Globus pallidus (tissue), 1 donor: ENCODE measurements at regions not wholly inside any gene's neighbourhood (a gene's known extent, or its start where the extent isn't known, plus 50 kb on each side); places are given as distances from the start of the nearest gene placed in this dataset.
"Not testable (repeated sequence)": the region's sequence is repeated elsewhere in the genome, so short reads cannot be mapped to it uniquely, and the experiment has no call there.

ENCODE experiments used
- DNase-seq: peaks from one replicate; pipeline ENCODE4 v3.0.0-alpha.2; 2015; ENCODE audit warnings: low spot score

- no peak for DNase-seq
These were observed 118.5 kb upstream of the NKX1-1 start for GRCh38 chr4:1524761-1525160.

GRCh38 chr4:1523907-1524636 lies 117.8 kb upstream of the NKX1-1 start:
- no peak for DNase-seq

GRCh38 chr4:1523506-1523905 lies 117.3 kb upstream of the NKX1-1 start:
- no peak for DNase-seq

GRCh38 chr4:1523033-1523432 lies 116.8 kb upstream of the NKX1-1 start:
- no peak for DNase-seq

- DNase-seq: no peak
These were observed 116.4 kb upstream of the NKX1-1 start for GRCh38 chr4:1522606-1523005.

GRCh38 chr4:1521821-1522361 lies 115.6 kb upstream of the NKX1-1 start:
- no peak for DNase-seq

GRCh38 chr4:1520795-1521576 lies 114.7 kb upstream of the NKX1-1 start:
- not testable (repeated sequence) for DNase-seq

GRCh38 chr4:1519787-1520661 lies 113.8 kb upstream of the NKX1-1 start:
- DNase-seq: no peak

GRCh38 chr4:1518997-1519700 lies 112.9 kb upstream of the NKX1-1 start:
- DNase-seq: no peak

- no peak for DNase-seq
These were observed 111.6 kb upstream of the NKX1-1 start for GRCh38 chr4:1517592-1518411.

GRCh38 chr4:1516881-1517480 lies 110.7 kb upstream of the NKX1-1 start:
- DNase-seq: no peak

GRCh38 chr4:1516261-1516660 lies 110.0 kb upstream of the NKX1-1 start:
- DNase-seq: no peak

- no peak for DNase-seq
These were observed 109.5 kb upstream of the NKX1-1 start for GRCh38 chr4:1515763-1516162.

- DNase-seq: no peak
These were observed 108.9 kb upstream of the NKX1-1 start for GRCh38 chr4:1515156-1515555.

GRCh38 chr4:1514612-1515011 lies 108.4 kb upstream of the NKX1-1 start:
- DNase-seq: no peak

GRCh38 chr4:1513936-1514483 lies 107.8 kb upstream of the NKX1-1 start:
- DNase-seq: no peak

- peak; percentile 6 for DNase-seq
These were observed 106.8 kb upstream of the NKX1-1 start for GRCh38 chr4:1512738-1513660.

GRCh38 chr4:1512051-1512737 lies 106.0 kb upstream of the NKX1-1 start:
- no peak for DNase-seq
